ENCODE measurements at regions not wholly inside any gene's neighbourhood (a gene's known extent, or its start where the extent isn't known, plus 50 kb on each side); places are given as distances from the start of the nearest gene placed in this dataset.

- Histone ChIP-seq H3K9me3 (ENCODE audit: low read depth, low read length) (no peaks in the 10 kb centered on the region), H3K27ac (no peak overlapping the region), H3K36me3 (ENCODE audit: insufficient read depth, low read length) (no peaks in the 10 kb centered on the region), H3K9ac (ENCODE audit: insufficient read length) (no peak overlapping the region), H3K4me3 (no peak overlapping the region)
- no peak for DNase-seq (ENCODE audit: low read depth, low spot score)
- TF ChIP-seq POLR2AphosphoS5 (IDR thresholded peaks at IDR 0.05; ENCODE audit: borderline replicate concordance, low read depth, low read length) (no peak), EZH2 (IDR thresholded peaks at IDR 0.05) (no peak), FOXP2 (optimal IDR thresholded peaks at IDR 0.05; ENCODE audit: control extremely low read depth, extremely low read length, insufficient read depth) (no peak)
Observed at GRCh38 chr1:101185421-101185820, 51.4 kb upstream of the S1PR1 start.

GRCh38 chr1:101183388-101183699, 53.5 kb upstream of the S1PR1 start:
- DNase-seq (ENCODE audit: low read depth, low spot score), result no peak
- TF ChIP-seq POLR2AphosphoS5 (IDR thresholded peaks at IDR 0.05; ENCODE audit: borderline replicate concordance, low read depth, low read length) (no peak), FOXP2 (optimal IDR thresholded peaks at IDR 0.05; ENCODE audit: control extremely low read depth, extremely low read length, insufficient read depth) (no peak), EZH2 (IDR thresholded peaks at IDR 0.05) (no peak)

GRCh38 chr1:101182627-101183387, 54.0 kb upstream of the S1PR1 start:
- no peak for DNase-seq (ENCODE audit: low read depth, low spot score)
- Histone ChIP-seq H3K27ac (no peak overlapping the region), H3K36me3 (ENCODE audit: insufficient read depth, low read length) (no peaks in the 10 kb centered on the region), H3K9ac (ENCODE audit: insufficient read length) (no peak overlapping the region), H3K4me3 (no peak overlapping the region), H3K9me3 (ENCODE audit: low read depth, low read length) (no peaks in the 10 kb centered on the region)
- TF ChIP-seq EZH2 (IDR thresholded peaks at IDR 0.05) (no peak), POLR2AphosphoS5 (IDR thresholded peaks at IDR 0.05; ENCODE audit: borderline replicate concordance, low read depth, low read length) (no peak), FOXP2 (optimal IDR thresholded peaks at IDR 0.05; ENCODE audit: control extremely low read depth, extremely low read length, insufficient read depth) (no peak)

More at GRCh38 chr1:101183388-101183699, 53.5 kb upstream of the S1PR1 start:
- Histone ChIP-seq H3K9ac (ENCODE audit: insufficient read length) (no peak overlapping the region), H3K4me3 (no peak overlapping the region), H3K9me3 (ENCODE audit: low read depth, low read length) (no peaks in the 10 kb centered on the region), H3K27ac (no peak overlapping the region), H3K36me3 (ENCODE audit: insufficient read depth, low read length) (no peaks in the 10 kb centered on the region)

GRCh38 chr1:101181930-101182329, 54.9 kb upstream of the S1PR1 start:
- Histone ChIP-seq H3K9ac (ENCODE audit: insufficient read length) (no peak overlapping the region), H3K27ac (no peak overlapping the region), H3K36me3 (ENCODE audit: insufficient read depth, low read length) (no peaks in the 10 kb centered on the region), H3K9me3 (ENCODE audit: low read depth, low read length) (no peaks in the 10 kb centered on the region), H3K4me3 (no peak overlapping the region)
- no peak for DNase-seq (ENCODE audit: low read depth, low spot score)
- no peak for TF ChIP-seq FOXP2 (optimal IDR thresholded peaks at IDR 0.05; ENCODE audit: control extremely low read depth, extremely low read length, insufficient read depth)

GRCh38 chr1:101178688-101179491, 57.9 kb upstream of the S1PR1 start:
- Histone ChIP-seq H3K4me3 (no peak overlapping the region), H3K27ac (no peak overlapping the region), H3K9ac (ENCODE audit: insufficient read length) (no peak overlapping the region), H3K9me3 (ENCODE audit: low read depth, low read length) (no peaks in the 10 kb centered on the region), H3K36me3 (ENCODE audit: insufficient read depth, low read length) (no peaks in the 10 kb centered on the region)
- no peak for DNase-seq (ENCODE audit: low read depth, low spot score)
- TF ChIP-seq FOXP2 (optimal IDR thresholded peaks at IDR 0.05; ENCODE audit: control extremely low read depth, extremely low read length, insufficient read depth), result no peak
- no peak for TF ChIP-seq POLR2AphosphoS5 (IDR thresholded peaks at IDR 0.05; ENCODE audit: borderline replicate concordance, low read depth, low read length)
- TF ChIP-seq EZH2 (IDR thresholded peaks at IDR 0.05), result no peak

- H3K27ac ChIP-seq, result no peak overlapping the region
- no peak overlapping the region for H3K4me3 ChIP-seq
- no peak overlapping the region for H3K9ac ChIP-seq (ENCODE audit: insufficient read length)
- no peak for DNase-seq (ENCODE audit: low read depth, low spot score)
- TF ChIP-seq FOXP2 (optimal IDR thresholded peaks at IDR 0.05; ENCODE audit: control extremely low read depth, extremely low read length, insufficient read depth), result no peak
- TF ChIP-seq POLR2AphosphoS5 (IDR thresholded peaks at IDR 0.05; ENCODE audit: borderline replicate concordance, low read depth, low read length), result no peak
- no peaks in the 10 kb centered on the region for H3K36me3 ChIP-seq (ENCODE audit: insufficient read depth, low read length)
- no peaks in the 10 kb centered on the region for H3K9me3 ChIP-seq (ENCODE audit: low read depth, low read length)
Observed at GRCh38 chr1:101178341-101178687, 58.5 kb upstream of the S1PR1 start.

GRCh38 chr1:101175886-101176285, 60.9 kb upstream of the S1PR1 start:
- no peak for TF ChIP-seq EZH2 (IDR thresholded peaks at IDR 0.05)
- TF ChIP-seq POLR2AphosphoS5 (IDR thresholded peaks at IDR 0.05; ENCODE audit: borderline replicate concordance, low read depth, low read length), result no peak
- no peak for TF ChIP-seq FOXP2 (optimal IDR thresholded peaks at IDR 0.05; ENCODE audit: control extremely low read depth, extremely low read length, insufficient read depth)
- no peaks in the 10 kb centered on the region for H3K36me3 ChIP-seq (ENCODE audit: insufficient read depth, low read length)
- H3K9me3 ChIP-seq (ENCODE audit: low read depth, low read length), result no peaks in the 10 kb centered on the region
- peak overlapping the region; percentile 26; the same call in 1 of the 2 replicates for H3K4me3 ChIP-seq
- peak overlapping the region; percentile 58 for H3K27ac ChIP-seq
- peak overlapping the region; percentile 27 for H3K9ac ChIP-seq (ENCODE audit: insufficient read length)
- DNase-seq (ENCODE audit: low read depth, low spot score), result no peak

- Histone ChIP-seq H3K9me3 (ENCODE audit: low read depth, low read length) (no peaks in the 10 kb centered on the region), H3K9ac (ENCODE audit: insufficient read length) (peak overlapping the region; percentile 27), H3K36me3 (ENCODE audit: insufficient read depth, low read length) (no peaks in the 10 kb centered on the region), H3K4me3 (peak overlapping the region; percentile 26; the same call in 1 of the 2 replicates), H3K27ac (peak overlapping the region; percentile 58)
- TF ChIP-seq FOXP2 (optimal IDR thresholded peaks at IDR 0.05; ENCODE audit: control extremely low read depth, extremely low read length, insufficient read depth), result no peak
- no peak for TF ChIP-seq EZH2 (IDR thresholded peaks at IDR 0.05)
- TF ChIP-seq POLR2AphosphoS5 (IDR thresholded peaks at IDR 0.05; ENCODE audit: borderline replicate concordance, low read depth, low read length), result no peak
- DNase-seq (ENCODE audit: low read depth, low spot score), result no peak
Observed at GRCh38 chr1:101175466-101175865, 61.4 kb upstream of the S1PR1 start.

Data from SK-N-MC (cell line).